ENCODE measurements at regions not wholly inside any gene's neighbourhood (a gene's known extent, or its start where the extent isn't known, plus 50 kb on each side); places are given as distances from the start of the nearest gene placed in this dataset.

- Histone ChIP-seq H3K4me3 (ENCODE audit: extremely low read depth in 1 of 4, insufficient read depth in 2 of 4, low read depth in 3 of 4, low read length in 4 of 4) (no peak overlapping the region), H2AK5ac (ENCODE audit: low read depth, low read length) (no peak overlapping the region), H2BK20ac (ENCODE audit: low read length) (no peak overlapping the region), H3K4me1 (replicated peaks in 1 of 4; ENCODE audit: control insufficient read depth in 3 of 4, insufficient read depth in 4 of 4, low read length in 3 of 4) (no peaks in the 10 kb centered on the region), H2AFZ (ENCODE audit: low read length) (no peak overlapping the region), H3K79me1 (ENCODE audit: low read depth, low read length) (no peaks in the 10 kb centered on the region), H4K5ac (ENCODE audit: insufficient read length, low read depth, low read length) (no peak overlapping the region), H3K27me3 (replicated peaks in 1 of 4; ENCODE audit: control insufficient read depth in 3 of 4, extremely low read depth in 1 of 4, insufficient read depth in 3 of 4, low read length in 3 of 4) (no peaks in the 10 kb centered on the region), H3K79me2 (ENCODE audit: control insufficient read depth in 1 of 2, insufficient read depth in 2 of 2, low read length in 2 of 2) (no peaks in the 10 kb centered on the region), H3K9ac (replicated peaks in 1 of 4; ENCODE audit: extremely low read depth in 1 of 4, low read depth in 3 of 4, low read length in 3 of 4) (no peak overlapping the region), H4K8ac (ENCODE audit: extremely low read depth, insufficient read depth, low read length) (no peak overlapping the region), H3K23me2 (ENCODE audit: low read depth, low read length) (no peaks in the 10 kb centered on the region), H2BK120ac (replicated peaks; ENCODE audit: low read depth, low read length) (no peak overlapping the region), H2BK12ac (ENCODE audit: low read depth, low read length) (no peak overlapping the region), H3K4ac (replicated peaks; ENCODE audit: insufficient read length, low read depth, low read length) (no peak overlapping the region), H3K14ac (ENCODE audit: insufficient read length) (no peak overlapping the region), H4K91ac (replicated peaks; ENCODE audit: insufficient read length, low read length) (no peak overlapping the region), H2BK15ac (ENCODE audit: low read length) (no peak overlapping the region), H3K27ac (ENCODE audit: low read depth, low read length) (no peak overlapping the region), H2BK5ac (ENCODE audit: low read depth, low read length) (no peak overlapping the region), H3K23ac (ENCODE audit: insufficient read length) (no peak overlapping the region), H3K36me3 (ENCODE audit: control insufficient read depth in 2 of 4, insufficient read depth in 4 of 4, low read length in 3 of 4) (no peaks in the 10 kb centered on the region), H3K9me3 (ENCODE audit: insufficient read depth in 2 of 2, low read depth in 1 of 2, low read length in 1 of 2) (no peaks in the 10 kb centered on the region), H4K20me1 (replicated peaks in 1 of 2; ENCODE audit: control insufficient read depth in 1 of 2, insufficient read depth in 2 of 2, low read length in 2 of 2) (no peaks in the 10 kb centered on the region), H3K4me2 (ENCODE audit: insufficient read depth in 1 of 2, low read depth in 2 of 2, low read length in 2 of 2) (no peak overlapping the region), H3K56ac (replicated peaks; ENCODE audit: insufficient read length, low read depth, low read length) (no peak overlapping the region), H3K18ac (ENCODE audit: extremely low read depth, low read length) (no peak overlapping the region)
- DNase-seq (ENCODE audit: low read depth in 1 of 2, low spot score in 2 of 2) (no peak), FAIRE-seq (no peak)
- ChIA-PET POLR2A (ENCODE audit: partially characterized antibody) (no interaction called here), CTCF (ENCODE audit: partially characterized antibody) (interaction anchor here (1.6 to 1.8 kb wide), 2 partner anchors 10 to 26 kb away, joined by 3 to 6 read pairs; no protein-coding TSS in a partner anchor)
- 91% methylated on average over 2 of the region's 2 CpGs; no CpG with 5 or more reads in 1 of the 2 experiments for WGBS, 2 experiments (ENCODE audit: extremely low coverage in 1 of 2, insufficient coverage in 1 of 2, insufficient read length in 1 of 2, insufficient replicate concordance in 2 of 2, low coverage in 1 of 2, low lambda C conversion rate in 2 of 2, missing lambda C conversion rate in 1 of 2)
- no peak for TF ChIP-seq SP1 (IDR thresholded peaks at IDR 0.05; ENCODE audit: low read depth, low read length)
- TF ChIP-seq CBX5 (IDR thresholded peaks at IDR 0.05; ENCODE audit: low read depth, low read length): no peak
- TF ChIP-seq POLR2A (IDR thresholded peaks at IDR 0.05; ENCODE audit: control extremely low read depth in 1 of 2, low read depth in 2 of 2, low read length in 2 of 2): no peak
- TF ChIP-seq FOSL1 (IDR thresholded peaks at IDR 0.05; ENCODE audit: insufficient read depth, low read depth, low read length): no peak
- no peak for TF ChIP-seq CEBPB (IDR thresholded peaks at IDR 0.05; ENCODE audit: low read depth, low read length)
- no peak for TF ChIP-seq RXRA (IDR thresholded peaks at IDR 0.05; ENCODE audit: insufficient read depth, low read depth, low read length)
- TF ChIP-seq TEAD4 (IDR thresholded peaks at IDR 0.05; ENCODE audit: low read depth, low read length): no peak
- TF ChIP-seq RNF2 (IDR thresholded peaks at IDR 0.05; ENCODE audit: borderline replicate concordance, low read depth, low read length, missing control alignments, poor library complexity, severe bottlenecking): no peak
- no peak for TF ChIP-seq ATF2 (IDR thresholded peaks at IDR 0.05; ENCODE audit: low read length)
- no peak for TF ChIP-seq PHF8 (conservative IDR thresholded peaks at IDR 0.05; ENCODE audit: low read depth, low read length)
- TF ChIP-seq SUZ12 (IDR thresholded peaks at IDR 0.05; ENCODE audit: low read length): no peak
- no peak for TF ChIP-seq KDM5A (IDR thresholded peaks at IDR 0.05; ENCODE audit: low read length)
- TF ChIP-seq POU5F1 (IDR thresholded peaks at IDR 0.05; ENCODE audit: low read depth, low read length): no peak
- no peak for TF ChIP-seq YY1 (IDR thresholded peaks at IDR 0.05; ENCODE audit: low read depth, low read length)
These were observed 362.9 kb downstream of the IRX2 start for GRCh38 chr5:2388571-2388970.

Measured in H1 (cell line).